HG02840 (cell line): ENCODE measurements at regions not wholly inside any gene's neighbourhood (a gene's known extent, or its start where the extent isn't known, plus 50 kb on each side); places are given as distances from the start of the nearest gene placed in this dataset.

Experiments
- ATAC-seq: cut with Tn5 transposase; IDR thresholded peaks from one replicate; pipeline ENCODE4 v1.9.1; 2021; ENCODE audit warnings: mild to moderate bottlenecking, moderate library complexity, moderate number of reproducible peaks; ENCODE audit not compliant: unreplicated experiment, low FRiP score

DNA sequence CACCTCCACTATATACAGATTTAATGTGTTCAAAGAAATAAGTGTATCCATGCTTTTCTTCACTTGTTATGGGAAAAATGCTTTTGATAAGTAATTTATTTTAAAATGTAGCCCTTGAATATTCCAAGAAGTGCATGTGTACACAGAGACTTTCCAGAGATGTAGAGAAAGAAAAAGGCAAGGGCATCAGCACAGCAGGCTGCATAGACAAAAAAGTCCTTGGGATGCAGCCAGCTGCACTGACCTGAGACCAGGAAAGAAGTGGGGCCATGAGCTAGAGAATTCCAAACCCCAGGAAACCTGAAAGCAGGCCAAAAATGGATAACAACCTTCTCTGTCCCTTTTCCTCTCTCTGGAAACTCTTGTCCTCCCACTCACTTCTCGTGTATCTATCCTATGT lies 51.6 kb upstream of the PRDM8 start:
- no peak for ATAC-seq

DNA sequence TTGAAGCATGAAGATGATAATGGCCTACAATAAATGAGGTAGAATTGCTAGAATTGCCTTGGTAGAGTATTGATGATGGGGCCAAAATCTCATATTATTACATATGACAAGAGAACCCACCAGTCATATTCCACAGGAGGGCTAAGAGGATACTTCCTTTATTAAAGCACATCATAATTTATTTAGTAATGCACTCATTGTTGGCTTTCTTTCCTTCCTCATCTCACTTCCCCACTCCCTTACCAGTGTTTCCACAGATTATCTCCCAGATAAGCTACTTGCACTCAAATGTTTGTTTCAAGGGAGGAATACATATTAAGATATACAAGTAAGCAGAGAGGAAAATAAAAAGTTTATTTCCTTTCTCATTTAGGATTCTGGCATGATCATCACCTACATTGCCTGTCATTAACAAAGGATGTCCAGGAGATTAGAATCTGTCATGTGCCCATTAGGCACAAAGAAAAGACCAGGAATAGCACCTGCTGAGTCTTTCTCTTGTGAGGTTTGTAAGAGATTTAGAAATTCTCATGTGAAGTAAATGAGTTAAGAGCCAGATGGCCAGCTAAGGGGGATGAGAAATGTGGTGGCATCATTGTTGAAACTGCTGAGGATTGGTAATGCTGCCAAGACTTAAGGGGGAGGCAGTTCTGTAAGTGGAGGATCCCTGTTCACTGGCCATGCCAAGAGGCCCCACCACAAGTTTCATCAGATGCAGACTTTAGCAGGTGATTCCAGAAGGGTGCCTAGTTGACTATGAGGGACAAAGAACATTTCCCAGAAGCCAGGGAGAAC lies 52.4 kb upstream of the PRDM8 start:
- no peak for ATAC-seq

DNA sequence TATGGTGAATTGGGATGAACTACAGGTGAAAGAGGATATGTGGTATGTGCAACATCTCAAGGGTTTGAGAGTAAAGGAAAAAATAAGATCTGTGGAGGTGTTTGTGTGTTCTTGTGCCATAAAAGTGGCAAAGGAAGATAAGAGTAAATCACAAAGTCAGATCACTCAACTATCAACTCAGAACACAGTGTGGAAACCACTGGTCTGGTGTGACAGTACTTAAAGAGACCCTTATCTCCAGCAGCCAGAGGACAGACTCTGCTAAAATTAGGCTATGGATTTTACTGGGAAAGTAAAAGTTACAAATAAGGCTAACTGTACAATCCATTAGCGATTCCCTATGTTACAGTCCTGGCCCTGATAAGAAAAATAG lies 54.0 kb upstream of the PRDM8 start:
- no peak for ATAC-seq

- no peak for ATAC-seq
These were observed 54.7 kb upstream of the PRDM8 start for GRCh38 chr4:80142394-80143306.

- no peak for ATAC-seq
These were observed 55.8 kb upstream of the PRDM8 start for GRCh38 chr4:80141543-80141942.

DNA sequence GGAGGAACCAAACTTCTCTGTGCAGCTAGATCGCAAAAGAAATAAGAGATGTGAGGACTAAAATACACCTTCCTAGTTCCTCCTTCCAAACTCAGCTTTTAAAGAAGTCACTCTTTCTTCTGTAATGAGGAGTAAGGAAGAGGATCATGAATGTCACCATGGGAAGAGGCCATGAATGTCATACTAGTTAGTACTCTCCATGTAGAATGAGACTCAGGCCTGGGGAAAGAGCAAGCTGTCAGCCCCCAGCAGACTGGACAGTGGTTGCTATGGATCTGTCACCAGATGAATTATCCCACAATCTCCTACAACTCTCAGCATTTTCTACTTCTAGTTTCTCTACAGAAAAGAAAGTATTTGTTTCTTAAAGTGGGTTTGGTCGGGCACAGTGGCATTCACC lies 57.1 kb upstream of the PRDM8 start:
- no peak for ATAC-seq

DNA sequence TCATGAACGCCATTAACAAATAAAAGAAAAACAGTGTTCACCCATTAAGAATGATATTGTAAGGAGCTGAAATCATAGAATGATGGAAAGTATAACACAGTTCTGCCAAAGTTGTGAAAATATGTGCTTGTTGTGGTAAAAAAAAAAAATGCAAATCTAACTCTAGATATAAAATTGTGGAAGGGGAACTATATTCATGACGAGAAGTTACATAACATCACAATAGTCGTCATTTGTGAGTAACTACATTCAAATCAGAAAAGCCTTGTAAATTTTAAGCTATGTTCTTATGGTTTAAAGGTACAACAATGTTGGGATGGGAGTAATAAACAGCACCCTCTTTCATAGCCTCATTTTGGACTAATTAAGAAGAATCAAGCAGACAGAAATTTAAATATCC lies 57.6 kb upstream of the PRDM8 start:
- no peak for ATAC-seq

GRCh38 chr4:80138551-80139538 lies 58.5 kb upstream of the PRDM8 start:
- peak; percentile 95 for ATAC-seq

DNA sequence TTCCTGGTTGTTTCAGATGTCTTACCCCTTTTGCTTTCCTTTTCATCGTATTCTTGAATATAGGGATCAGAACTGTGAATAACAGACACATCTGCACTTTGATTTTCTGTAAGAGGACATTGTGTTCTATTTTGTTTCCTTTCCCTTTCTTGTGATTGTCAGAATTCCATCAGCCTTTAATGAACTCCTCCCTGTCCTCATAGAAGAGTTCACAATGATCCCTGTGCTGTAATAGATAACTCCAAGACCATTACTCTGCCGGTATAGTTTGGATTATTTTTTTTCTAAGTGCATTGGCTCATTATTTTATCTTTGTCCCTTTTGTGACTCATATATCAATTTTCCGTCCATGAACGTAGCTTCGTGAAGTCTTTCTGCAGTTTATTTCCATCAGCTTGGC lies 59.7 kb upstream of the PRDM8 start:
- no peak for ATAC-seq

DNA sequence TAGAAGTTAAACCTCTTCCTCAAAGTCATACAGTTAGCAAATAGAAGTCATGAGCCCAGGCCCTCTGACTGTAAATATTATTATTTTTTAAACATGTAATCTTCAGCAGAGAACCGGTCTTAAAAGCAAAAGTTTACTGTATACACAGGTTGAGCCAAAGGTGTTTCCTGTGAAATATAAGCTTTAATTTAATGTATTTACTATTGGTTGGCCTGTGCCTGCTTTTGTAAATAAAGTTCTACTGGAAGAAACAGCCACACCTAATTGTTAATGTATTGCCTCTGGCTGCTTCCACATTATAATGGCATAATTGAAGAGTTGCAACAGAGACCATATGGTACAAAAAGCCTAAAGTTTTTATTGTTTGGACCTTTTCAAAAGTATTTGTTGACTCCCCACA lies 61.0 kb upstream of the PRDM8 start:
- no peak for ATAC-seq

DNA sequence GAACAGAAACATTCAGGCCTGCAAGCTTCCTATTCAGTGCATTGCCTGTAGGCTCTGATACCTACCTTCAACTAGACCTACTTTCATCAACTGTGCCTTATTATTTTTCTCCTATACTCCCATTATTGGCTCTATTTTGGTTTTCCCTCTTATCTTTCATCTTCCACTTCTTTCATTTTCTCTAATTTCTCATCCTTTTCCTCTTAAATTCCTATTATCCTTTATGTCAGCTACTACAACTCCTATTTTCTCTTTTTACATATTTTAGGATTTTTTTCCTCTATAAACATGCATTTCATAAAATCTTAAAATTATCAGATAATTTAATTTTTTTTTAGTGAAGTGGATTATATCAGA lies 61.6 kb upstream of the PRDM8 start:
- no peak for ATAC-seq

- no peak for ATAC-seq
These were observed 62.1 kb upstream of the ANTXR2 start for GRCh38 chr4:80134936-80135701.

- ATAC-seq, result no peak
These were observed 60.3 kb upstream of the ANTXR2 start for GRCh38 chr4:80133240-80133783.

- ATAC-seq, result no peak
These were observed 56.8 kb upstream of the ANTXR2 start for GRCh38 chr4:80129785-80130184.

GRCh38 chr4:80128941-80129340 lies 55.9 kb upstream of the ANTXR2 start:
- ATAC-seq, result no peak

DNA sequence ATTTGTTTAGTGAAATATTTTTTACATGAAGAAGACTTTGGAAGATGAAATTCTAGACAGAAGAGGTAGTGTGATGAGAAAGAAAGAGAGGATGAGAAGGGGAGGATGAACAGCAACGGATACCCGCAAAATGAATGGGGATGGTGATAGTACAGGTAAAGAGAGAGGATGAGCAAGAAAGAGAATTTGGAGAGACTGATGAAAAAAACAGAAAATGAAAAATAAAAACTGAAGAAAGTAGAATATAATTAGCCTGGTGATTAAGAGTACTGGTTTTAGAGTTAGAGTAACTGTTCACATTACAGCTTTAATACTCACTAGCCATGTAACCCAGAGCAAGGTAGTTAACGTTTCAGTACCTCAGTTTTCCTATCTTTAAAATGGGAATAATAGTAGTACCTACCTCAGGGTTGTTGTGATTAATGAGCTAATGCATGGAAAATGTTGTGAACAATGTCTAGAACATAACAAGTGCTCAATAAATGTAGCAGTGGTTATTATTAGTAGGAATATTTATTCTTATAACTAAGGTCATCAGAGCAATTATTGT lies 54.9 kb upstream of the ANTXR2 start:
- ATAC-seq, result no peak

GRCh38 chr4:80126435-80126834 lies 53.4 kb upstream of the ANTXR2 start:
- no peak for ATAC-seq

GRCh38 chr4:80125252-80126177 lies 52.5 kb upstream of the ANTXR2 start:
- no peak for ATAC-seq
